MV-4-11 (cell line): ENCODE measurements at regions not wholly inside any gene's neighbourhood (a gene's known extent, or its start where the extent isn't known, plus 50 kb on each side); places are given as distances from the start of the nearest gene placed in this dataset.

Experiments used
- DNase-seq: peaks from one replicate; lab custom pipeline; 2025; lab: John Stamatoyannopoulos, UW

DNA sequence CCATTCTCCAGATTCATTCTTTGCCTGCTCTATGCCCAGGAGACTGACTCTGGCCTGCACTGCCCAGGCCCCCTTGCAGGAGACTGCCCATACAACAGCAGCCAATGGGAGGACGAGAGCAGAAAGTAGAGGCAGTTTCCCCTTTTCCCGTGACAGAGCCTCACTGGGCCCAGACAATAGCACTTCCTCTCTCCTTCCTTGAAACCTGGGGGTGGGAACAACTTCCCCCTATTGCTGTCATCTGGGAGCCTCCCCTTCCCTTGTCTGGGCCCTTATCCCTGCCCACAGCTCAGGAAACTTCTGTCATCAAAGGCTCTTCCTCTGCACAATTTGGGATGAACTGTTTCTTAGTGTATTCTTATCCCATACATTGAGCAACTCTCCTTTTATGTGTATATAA is 60.8 kb upstream of the KCNJ15 start:
- DNase-seq = peak; percentile 64

DNA sequence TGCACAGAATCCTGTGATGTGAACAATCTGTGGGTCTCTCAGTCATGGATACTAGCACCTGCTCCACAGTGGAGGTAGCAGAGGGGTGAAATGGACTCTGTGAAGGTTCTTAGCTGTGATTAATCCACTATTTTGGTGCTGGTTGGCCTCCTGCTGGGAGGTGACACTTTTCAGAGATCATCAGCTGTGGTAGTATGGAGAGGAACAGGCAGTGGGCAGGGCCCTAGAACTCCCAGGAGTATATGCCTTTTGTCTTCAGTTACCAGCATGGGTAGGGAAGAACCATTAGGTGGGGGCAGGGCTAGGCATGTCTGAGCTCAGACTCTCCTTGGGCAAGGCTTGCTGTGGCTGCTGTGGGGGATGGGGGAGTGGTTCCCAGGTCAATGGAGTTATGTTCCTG is 54.0 kb upstream of the KCNJ15 start:
- no peak for DNase-seq

DNA sequence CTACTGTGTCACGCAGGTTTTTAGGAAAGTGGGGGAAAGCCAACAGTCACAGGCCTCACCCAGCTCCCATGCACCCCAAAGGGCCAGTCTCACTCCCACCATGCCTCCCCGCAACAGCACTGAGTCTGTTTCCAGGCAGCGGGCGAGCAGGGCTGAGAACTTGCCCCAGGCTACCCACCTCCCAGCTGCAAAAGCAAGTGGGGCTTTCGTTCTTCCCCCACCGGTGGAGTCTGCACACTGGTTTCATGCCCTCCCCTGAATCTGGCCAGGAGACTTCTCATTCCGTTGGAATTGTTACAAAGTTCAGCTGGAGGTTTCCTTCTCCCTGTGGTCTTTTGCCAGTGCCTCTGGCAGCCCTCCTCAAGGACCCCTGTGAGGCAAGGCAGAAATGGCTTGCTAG is 53.6 kb upstream of the KCNJ15 start:
- no peak for DNase-seq

DNA sequence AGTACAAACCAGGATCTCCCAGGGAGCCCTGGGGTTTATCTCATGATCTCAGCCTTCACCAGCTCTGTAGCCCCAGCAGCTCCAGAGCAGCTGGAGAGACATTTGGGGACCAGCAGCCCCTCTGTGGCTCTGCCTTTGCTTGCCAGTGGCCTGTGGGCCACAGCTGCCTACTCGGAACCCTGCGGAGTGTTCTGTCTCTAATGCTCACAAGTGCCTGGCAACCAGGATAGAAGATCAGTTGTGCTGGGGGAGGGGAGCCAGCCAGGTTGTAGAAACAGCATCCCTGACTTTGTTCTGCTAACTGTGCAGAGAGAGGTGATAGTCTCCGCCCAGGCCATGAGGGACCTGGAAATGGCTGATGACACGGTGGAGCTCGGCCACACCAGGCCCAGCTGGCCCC is 50.9 kb upstream of the KCNJ15 start:
- DNase-seq = no peak

DNA sequence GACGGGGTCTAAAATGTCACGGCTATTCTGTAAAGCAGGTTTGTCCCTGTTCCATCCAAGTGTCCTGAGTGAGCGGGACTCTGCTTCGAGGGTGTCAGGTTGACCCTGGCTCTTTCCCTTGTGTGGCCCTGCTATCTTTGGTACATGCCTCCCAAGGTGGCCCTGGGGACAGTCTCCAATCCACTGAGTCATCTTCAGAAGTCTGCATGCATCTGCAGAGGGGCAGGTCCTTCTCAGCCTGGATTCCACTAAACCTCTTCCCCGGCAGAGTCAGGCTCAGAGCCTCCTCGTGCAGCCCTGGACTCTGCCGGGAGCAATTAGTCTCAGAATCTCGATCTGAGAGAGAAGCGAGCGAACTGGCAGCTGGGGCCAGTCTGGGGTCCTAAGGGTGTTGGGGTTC is 50.1 kb upstream of the KCNJ15 start:
- DNase-seq = no peak
